Nephron progenitor cell (in vitro differentiated cells): ENCODE measurements at regions not wholly inside any gene's neighbourhood (a gene's known extent, or its start where the extent isn't known, plus 50 kb on each side); places are given as distances from the start of the nearest gene placed in this dataset.

Experiments
- DNase-seq: peaks from one replicate; pipeline ENCODE4 v3.0.0; 2021
- H3K27ac Mint-ChIP-seq: 2 replicates; pipeline ENCODE4 v1.8.0; 2021; ENCODE audit warnings: mild to moderate bottlenecking, moderate library complexity, mixed read lengths
- H3K27me3 Mint-ChIP-seq: 2 replicates; pipeline ENCODE4 v1.8.0; 2021; ENCODE audit warnings: mild to moderate bottlenecking, low read depth, mixed read lengths; ENCODE audit not compliant: poor library complexity
- H3K36me3 Mint-ChIP-seq: 2 replicates; pipeline ENCODE4 v1.8.0; 2021; ENCODE audit warnings: low read depth, mixed read lengths
- H3K4me1 Mint-ChIP-seq: 2 replicates; pipeline ENCODE4 v1.8.0; 2021; ENCODE audit warnings: mixed read lengths
- H3K4me3 Mint-ChIP-seq: 2 replicates; pipeline ENCODE4 v1.8.0; 2021; ENCODE audit warnings: mild to moderate bottlenecking, moderate library complexity, mixed read lengths
- H3K9me3 Mint-ChIP-seq: 2 replicates; pipeline ENCODE4 v1.8.0; 2021; ENCODE audit warnings: mild to moderate bottlenecking, moderate library complexity, mixed read lengths
- CTCF ChIP-seq: fragments of 200-600 bp; sonication (generic); IDR thresholded peaks from 2 replicates; pipeline ENCODE4 v1.5.0; 2021; ENCODE audit warnings: antibody characterized with exemption

DNA sequence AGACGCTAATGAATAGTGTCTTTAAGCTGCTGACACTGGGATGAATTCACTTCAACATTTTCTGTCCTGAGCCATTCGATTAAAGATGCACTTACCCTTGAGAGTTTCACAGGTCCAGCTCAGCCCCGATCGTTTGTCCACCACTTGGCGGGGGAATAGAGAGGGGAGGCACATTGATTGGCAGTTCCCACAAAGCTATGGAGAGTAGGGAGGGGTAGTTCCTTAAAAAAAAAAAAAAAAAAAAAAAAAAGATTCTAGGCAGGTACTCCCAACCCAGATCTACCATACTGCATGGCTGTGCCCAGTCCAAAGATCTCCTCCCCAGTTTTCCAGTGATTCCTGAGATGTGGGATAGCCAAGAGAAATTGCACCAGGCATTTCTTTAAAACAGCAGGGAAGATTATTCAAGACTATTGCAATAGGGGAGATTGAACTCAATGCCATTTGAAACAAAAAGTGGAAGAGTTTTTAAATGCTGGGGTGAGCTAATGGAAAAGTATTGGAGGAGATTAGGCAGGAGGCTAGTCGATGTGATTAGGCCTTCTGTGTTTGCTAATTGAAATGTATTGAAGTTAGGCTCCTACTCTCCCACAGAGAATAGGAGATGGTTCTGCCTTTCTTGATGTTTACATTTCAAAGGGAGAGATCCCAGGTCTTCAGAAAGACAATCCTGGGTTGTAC lies 2217.4 kb upstream of the WWC1 start:
- peaks cover 5% of the 10 kb centered on the region for H3K27me3 Mint-ChIP-seq
- no peaks in the 10 kb centered on the region for H3K36me3 Mint-ChIP-seq
- no peaks in the 10 kb centered on the region for H3K9me3 Mint-ChIP-seq
- peaks cover 23% of the 10 kb centered on the region for H3K4me1 Mint-ChIP-seq
- DNase-seq, result no peak
- no peak overlapping the region for H3K27ac Mint-ChIP-seq
- no peak overlapping the region for H3K4me3 Mint-ChIP-seq
- no peak for TF ChIP-seq CTCF

GRCh38 chr5:166074582-166075481 lies 2216.6 kb upstream of the WWC1 start:
- Mint-ChIP-seq H3K27me3 (peaks cover 5% of the 10 kb centered on the region), H3K9me3 (no peaks in the 10 kb centered on the region), H3K36me3 (no peaks in the 10 kb centered on the region), H3K4me3 (no peak overlapping the region), H3K27ac (peak overlapping the region; percentile 46), H3K4me1 (peaks cover 23% of the 10 kb centered on the region)
- DNase-seq, result no peak
- TF ChIP-seq CTCF, result no peak

- H3K9me3 Mint-ChIP-seq, result no peaks in the 10 kb centered on the region
- H3K4me3 Mint-ChIP-seq, result peak overlapping the region; percentile 26
- peaks cover 2% of the 10 kb centered on the region for H3K27me3 Mint-ChIP-seq
- H3K27ac Mint-ChIP-seq, result no peak overlapping the region
- TF ChIP-seq CTCF, result no peak
- H3K4me1 Mint-ChIP-seq, result peaks cover 43% of the 10 kb centered on the region
- DNase-seq, result no peak
- no peaks in the 10 kb centered on the region for H3K36me3 Mint-ChIP-seq
Measured at GRCh38 chr5:166083183-166083959, 2208.1 kb upstream of the WWC1 start.

GRCh38 chr5:166086568-166086967 lies 2204.9 kb upstream of the WWC1 start:
- Mint-ChIP-seq H3K36me3 (no peaks in the 10 kb centered on the region), H3K9me3 (no peaks in the 10 kb centered on the region), H3K4me3 (no peak overlapping the region), H3K4me1 (peaks cover 43% of the 10 kb centered on the region), H3K27me3 (no peaks in the 10 kb centered on the region), H3K27ac (peak overlapping the region; percentile 27)
- DNase-seq, result no peak
- TF ChIP-seq CTCF, result no peak

- Mint-ChIP-seq H3K9me3 (peaks cover 3% of the 10 kb centered on the region), H3K4me3 (no peak overlapping the region), H3K36me3 (no peaks in the 10 kb centered on the region), H3K27me3 (no peaks in the 10 kb centered on the region), H3K27ac (no peak overlapping the region), H3K4me1 (peaks cover 39% of the 10 kb centered on the region)
- no peak for TF ChIP-seq CTCF
- DNase-seq, result no peak
Measured at GRCh38 chr5:166088389-166089039, 2202.9 kb upstream of the WWC1 start.
